H1 (cell line): ENCODE measurements at regions not wholly inside any gene's neighbourhood (a gene's known extent, or its start where the extent isn't known, plus 50 kb on each side); places are given as distances from the start of the nearest gene placed in this dataset.
A peak's percentile ranks its signal among the peaks of the same experiment; 100 is the strongest.

Experiments used
- CTCF ChIA-PET: fragments of 300-600 bp; sonication (Branson Sonifier 250); formaldehyde crosslinking; loops from one replicate; lab custom pipeline; 2021; ENCODE audit not compliant: partially characterized antibody; lab: Charles Lee
- POLR2A ChIA-PET: fragments of 300-600 bp; sonication (Branson Sonifier 250); formaldehyde crosslinking; loops from one replicate; lab custom pipeline; 2021; ENCODE audit warnings: inconsistent platforms; ENCODE audit not compliant: partially characterized antibody; lab: Charles Lee
- DNase-seq, 2 experiments: peaks; one replicate each; pipeline versions ENCODE4 v3.0.0 to v3.0.0-alpha.2; 2010 to 2022; ENCODE audit warnings: low spot score in 2 of 2, low read depth in 1 of 2, mixed read lengths in 1 of 2
- FAIRE-seq: peaks from 2 replicates; lab custom pipeline; 2011; peaks lifted over from hg19 to GRCh38; lab: Jason Lieb, UNC
- H2AFZ ChIP-seq: 2 replicates; pipeline ENCODE4 v1.8.1; 2012; ENCODE audit warnings: low read length, inconsistent platforms
- H2AK5ac ChIP-seq: 2 replicates; pipeline ENCODE4 v1.6.1; 2013; ENCODE audit warnings: low read depth, low read length
- H2BK120ac ChIP-seq: replicated peaks from 2 replicates; pipeline ENCODE3; 2013; ENCODE audit warnings: low read depth, low read length, inconsistent platforms
- H2BK12ac ChIP-seq: 2 replicates; pipeline ENCODE4 v1.6.1; 2013; ENCODE audit warnings: low read depth, low read length
- H2BK15ac ChIP-seq: 2 replicates; pipeline ENCODE4 v1.6.1; 2013; ENCODE audit warnings: low read length
- H2BK20ac ChIP-seq: 2 replicates; pipeline ENCODE4 v1.6.1; 2013; ENCODE audit warnings: low read length
- H2BK5ac ChIP-seq: 2 replicates; pipeline ENCODE4 v1.6.1; 2013; ENCODE audit warnings: low read depth, low read length
- H3K14ac ChIP-seq: 2 replicates; pipeline ENCODE4 v1.6.1; 2013; ENCODE audit warnings: inconsistent platforms; ENCODE audit not compliant: insufficient read length
- H3K18ac ChIP-seq: 2 replicates; pipeline ENCODE4 v1.6.1; 2013; ENCODE audit warnings: low read length; ENCODE audit errors: extremely low read depth
- H3K23ac ChIP-seq: 2 replicates; pipeline ENCODE4 v1.6.1; 2013; ENCODE audit warnings: inconsistent platforms; ENCODE audit not compliant: insufficient read length
- H3K23me2 ChIP-seq: 2 replicates; pipeline ENCODE4 v1.6.1; 2013; ENCODE audit warnings: low read depth, low read length
- H3K27ac ChIP-seq: 2 replicates; pipeline ENCODE4 v1.6.1; 2011; ENCODE audit warnings: low read depth, low read length, inconsistent platforms
- H3K27me3 ChIP-seq, 4 experiments: replicated peaks in 1 of 4; 1 replicate in 1 of 4; 2 replicates in 3 of 4; pipeline versions ENCODE4 v1.6.1 to v1.8.1; 2011 to 2013; ENCODE audit warnings: low read length in 3 of 4, mild to moderate bottlenecking in 3 of 4, inconsistent platforms in 2 of 4, mixed read lengths in 2 of 4, moderate library complexity in 1 of 4; ENCODE audit not compliant: control insufficient read depth in 3 of 4, insufficient read depth in 3 of 4; ENCODE audit errors: extremely low read depth in 1 of 4
- H3K36me3 ChIP-seq, 4 experiments: 2 replicates each; pipeline versions ENCODE4 v1.6.1 to v1.8.1; 2011 to 2013; ENCODE audit warnings: mild to moderate bottlenecking in 4 of 4, low read length in 3 of 4, moderate library complexity in 2 of 4, control low read depth in 1 of 4, inconsistent platforms in 1 of 4; ENCODE audit not compliant: insufficient read depth in 4 of 4, control insufficient read depth in 2 of 4
- H3K4ac ChIP-seq: replicated peaks from 2 replicates; pipeline ENCODE3; 2013; ENCODE audit warnings: low read length, low read depth, mixed read lengths, inconsistent platforms; ENCODE audit not compliant: insufficient read length
- H3K4me1 ChIP-seq, 4 experiments: replicated peaks in 1 of 4; 1 replicate in 1 of 4; 2 replicates in 3 of 4; pipeline versions ENCODE4 v1.6.1 to v1.8.1; 2011 to 2013; ENCODE audit warnings: low read length in 3 of 4, inconsistent platforms in 2 of 4, mixed read lengths in 1 of 4; ENCODE audit not compliant: insufficient read depth in 4 of 4, control insufficient read depth in 3 of 4
- H3K4me2 ChIP-seq, 2 experiments: 2 replicates each; pipeline versions ENCODE4 v1.6.1 to v1.8.1; 2011 to 2013; ENCODE audit warnings: low read depth in 2 of 2, low read length in 2 of 2, control low read depth in 1 of 2, inconsistent platforms in 1 of 2, mild to moderate bottlenecking in 1 of 2; ENCODE audit not compliant: insufficient read depth in 1 of 2
- H3K4me3 ChIP-seq, 4 experiments: fragments of 200-600, 300-600 bp in 1 of 4; sonication (generic), shearing (Covaris generic), sonication (Bioruptor Twin) in 1 of 4; 2 replicates each; pipeline versions ENCODE4 v1.5.1 to v1.8.1; 2011 to 2016; ENCODE audit warnings: low read length in 4 of 4, low read depth in 3 of 4, control low read depth in 2 of 4, inconsistent platforms in 2 of 4, mild to moderate bottlenecking in 2 of 4, mixed read lengths in 1 of 4, moderate library complexity in 1 of 4; ENCODE audit not compliant: insufficient read depth in 2 of 4; ENCODE audit errors: extremely low read depth in 1 of 4
- H3K56ac ChIP-seq: replicated peaks from 2 replicates; pipeline ENCODE3; 2013; ENCODE audit warnings: low read depth, mild to moderate bottlenecking, mixed read lengths, low read length, inconsistent platforms; ENCODE audit not compliant: insufficient read length
- H3K79me1 ChIP-seq: 2 replicates; pipeline ENCODE4 v1.6.1; 2013; ENCODE audit warnings: low read depth, low read length, control low read depth
- H3K79me2 ChIP-seq, 2 experiments: 2 replicates each; pipeline versions ENCODE4 v1.6.1 to v1.8.1; 2012 to 2013; ENCODE audit warnings: low read length in 2 of 2, mild to moderate bottlenecking in 2 of 2, inconsistent platforms in 1 of 2; ENCODE audit not compliant: insufficient read depth in 2 of 2, control insufficient read depth in 1 of 2
- H3K9ac ChIP-seq, 4 experiments: replicated peaks in 1 of 4; 1 replicate in 1 of 4; 2 replicates in 3 of 4; pipeline versions ENCODE4 v1.6.1 to v1.8.1; 2011 to 2013; ENCODE audit warnings: low read depth in 3 of 4, low read length in 3 of 4, control low read depth in 2 of 4, mild to moderate bottlenecking in 2 of 4, moderate library complexity in 2 of 4, inconsistent platforms in 1 of 4; ENCODE audit errors: extremely low read depth in 1 of 4
- H3K9me3 ChIP-seq, 2 experiments: 2 replicates each; pipeline versions ENCODE4 v1.6.1 to v1.8.1; 2012 to 2013; ENCODE audit warnings: mild to moderate bottlenecking in 2 of 2, moderate library complexity in 2 of 2, control low read depth in 1 of 2, inconsistent platforms in 1 of 2, low read depth in 1 of 2, low read length in 1 of 2, mixed read lengths in 1 of 2; ENCODE audit not compliant: insufficient read depth in 2 of 2
- H4K20me1 ChIP-seq, 2 experiments: replicated peaks in 1 of 2; 2 replicates each; pipeline versions ENCODE3 to v1.8.1; 2011 to 2013; ENCODE audit warnings: inconsistent platforms in 2 of 2, low read length in 2 of 2, mild to moderate bottlenecking in 1 of 2; ENCODE audit not compliant: insufficient read depth in 2 of 2, control insufficient read depth in 1 of 2
- H4K5ac ChIP-seq: 2 replicates; pipeline ENCODE4 v1.6.1; 2013; ENCODE audit warnings: low read length, low read depth, mixed read lengths, inconsistent platforms; ENCODE audit not compliant: insufficient read length
- H4K8ac ChIP-seq: 2 replicates; pipeline ENCODE4 v1.8.0; 2013; ENCODE audit warnings: mild to moderate bottlenecking, moderate library complexity, low read length, inconsistent platforms; ENCODE audit not compliant: insufficient read depth; ENCODE audit errors: extremely low read depth
- H4K91ac ChIP-seq: replicated peaks from 2 replicates; pipeline ENCODE3; 2013; ENCODE audit warnings: low read length, mixed read lengths, inconsistent platforms; ENCODE audit not compliant: insufficient read length
- FOSL1 ChIP-seq: IDR thresholded peaks from 2 replicates; pipeline ENCODE4 v1.6.1; 2011; ENCODE audit warnings: mild to moderate bottlenecking, low read depth, low read length, moderate library complexity; ENCODE audit not compliant: insufficient read depth
- GTF2F1 ChIP-seq: IDR thresholded peaks from 2 replicates; pipeline ENCODE4 v1.6.1; 2012; ENCODE audit warnings: low read depth, low read length, improper control_type of control experiment, borderline replicate concordance
- JUN ChIP-seq: IDR thresholded peaks from 2 replicates; pipeline ENCODE4 v1.6.1; 2011; ENCODE audit warnings: low read depth, mild to moderate bottlenecking, improper control_type of control experiment, low read length
- KDM5A ChIP-seq: fragments of 200-600 bp; IDR thresholded peaks from 2 replicates; pipeline ENCODE4 v1.7.1; 2012; ENCODE audit warnings: mild to moderate bottlenecking, low read length, inconsistent platforms, mixed read lengths
- MAX ChIP-seq: IDR thresholded peaks from 2 replicates; pipeline ENCODE4 v1.6.1; 2012; ENCODE audit warnings: inconsistent platforms
- NRF1 ChIP-seq: IDR thresholded peaks from 2 replicates; pipeline ENCODE4 v1.6.1; 2011; ENCODE audit warnings: mild to moderate bottlenecking, low read depth, low read length, improper control_type of control experiment
- SIN3A ChIP-seq, 2 experiments: IDR thresholded peaks in 1 of 2; conservative IDR thresholded peaks in 1 of 2; 2 replicates each; pipeline ENCODE4 v1.6.1; 2011 to 2012; ENCODE audit warnings: low read length in 2 of 2, improper control_type of control experiment in 1 of 2, low read depth in 1 of 2, mild to moderate bottlenecking in 1 of 2
- SP2 ChIP-seq: IDR thresholded peaks from 2 replicates; pipeline ENCODE4 v1.6.1; 2012; ENCODE audit warnings: mild to moderate bottlenecking, low read length, inconsistent platforms
- SRF ChIP-seq: IDR thresholded peaks from 2 replicates; pipeline ENCODE4 v1.6.1; 2011; ENCODE audit warnings: mild to moderate bottlenecking, low read depth, low read length, moderate library complexity
- USF2 ChIP-seq: IDR thresholded peaks from 2 replicates; pipeline ENCODE4 v1.6.1; 2011; ENCODE audit warnings: low read length, improper control_type of control experiment
- YY1 ChIP-seq: IDR thresholded peaks from 2 replicates; pipeline ENCODE4 v1.6.1; 2011; ENCODE audit warnings: low read depth, mild to moderate bottlenecking, low read length
- WGBS, 2 experiments: shearing (Covaris generic) in 1 of 2; methylation state at CpG; one replicate each; pipeline versions ENCODE4 v1.1.6 to v1.1.7; 2013 to 2015; ENCODE audit warnings: low lambda C conversion rate in 2 of 2, mixed read lengths in 2 of 2, inconsistent platforms in 1 of 2, low coverage in 1 of 2, missing lambda C conversion rate in 1 of 2; ENCODE audit not compliant: insufficient replicate concordance in 2 of 2, insufficient coverage in 1 of 2, insufficient read length in 1 of 2; ENCODE audit errors: extremely low coverage in 1 of 2, missing lambda C conversion rate in 1 of 2; 5-methylcytosine and 5-hydroxymethylcytosine counted together

GRCh38 chr4:175971388-175972179, 94.1 kb upstream of the WDR17 start:
- DNase-seq (no peak), FAIRE-seq (peak; percentile 58)
- no peaks in the 10 kb centered on the region for H3K79me2 ChIP-seq
- peaks cover 0 to 5% (median 0%) of the 10 kb centered on the region in 4 experiments; a peak in 2 of 7 replicates for H3K4me1 ChIP-seq
- H2BK120ac ChIP-seq = no peak overlapping the region
- H2AK5ac ChIP-seq = no peak overlapping the region
- CTCF ChIA-PET = interaction anchor here (0.6 to 1.4 kb wide), 4 partner anchors 9 to 145 kb away, joined by 3 to 7 read pairs (median 4); no protein-coding TSS in a partner anchor
- H3K4ac ChIP-seq = no peak overlapping the region
- H3K56ac ChIP-seq = no peak overlapping the region
- 50 to 100% methylated on average over 1 to 11 of the region's 11 CpGs for WGBS, 2 experiments
- no peaks in the 10 kb centered on the region for H3K23me2 ChIP-seq
- H2AFZ ChIP-seq = no peak overlapping the region
- H3K23ac ChIP-seq = no peak overlapping the region
- no peak overlapping the region for H2BK12ac ChIP-seq
- no peak overlapping the region for H3K14ac ChIP-seq
- H4K91ac ChIP-seq = no peak overlapping the region
- no peaks in the 10 kb centered on the region; a peak in 1 of 8 replicates for H3K36me3 ChIP-seq
- no peak overlapping the region for H3K18ac ChIP-seq
- POLR2A ChIA-PET = no interaction called here
- H3K4me2 ChIP-seq = peak overlapping the region in 1 of 2 experiments; percentile 31; a peak in 2 of 4 replicates
- H3K27ac ChIP-seq = no peak overlapping the region
- no peak overlapping the region for H4K5ac ChIP-seq
- no peaks in the 10 kb centered on the region for H3K27me3 ChIP-seq
- H2BK15ac ChIP-seq = no peak overlapping the region
- H2BK5ac ChIP-seq = no peak overlapping the region
- H4K20me1 ChIP-seq = no peaks in the 10 kb centered on the region
- no peak overlapping the region for H2BK20ac ChIP-seq
- H3K4me3 ChIP-seq = peak overlapping the region in 1 of 4 experiments; percentile 25; a peak in 1 of 8 replicates
- no peak overlapping the region for H4K8ac ChIP-seq
- H3K9ac ChIP-seq = no peak overlapping the region
- H3K79me1 ChIP-seq = no peaks in the 10 kb centered on the region
- H3K9me3 ChIP-seq = peaks cover 5 to 6% of the 10 kb centered on the region in 2 experiments; a peak in 2 of 4 replicates
- no peak for TF ChIP-seq KDM5A
- no peak for TF ChIP-seq YY1
- no peak for TF ChIP-seq JUN
- TF ChIP-seq GTF2F1 = no peak
- no peak for TF ChIP-seq SP2
- TF ChIP-seq SRF = peak; percentile 30; the same call in 1 of the 2 replicates
- peak; percentile 55 for TF ChIP-seq USF2
- TF ChIP-seq SIN3A (conservative IDR thresholded peaks at IDR 0.05 in 1 of 2, IDR thresholded peaks at IDR 0.05 in 1 of 2; ENCODE audit: low read depth in 1 of 2, low read length in 2 of 2) = peak; percentile 52 to 61; a peak in 1 of 4 replicates
- 0 out of 2 replicates have a peak, but pooled peaks have one; percentile 12 for TF ChIP-seq MAX
- no peak for TF ChIP-seq NRF1
- no peak for TF ChIP-seq FOSL1
